ENCODE measurements at regions not wholly inside any gene's neighbourhood (a gene's known extent, or its start where the extent isn't known, plus 50 kb on each side); places are given as distances from the start of the nearest gene placed in this dataset.

DNA sequence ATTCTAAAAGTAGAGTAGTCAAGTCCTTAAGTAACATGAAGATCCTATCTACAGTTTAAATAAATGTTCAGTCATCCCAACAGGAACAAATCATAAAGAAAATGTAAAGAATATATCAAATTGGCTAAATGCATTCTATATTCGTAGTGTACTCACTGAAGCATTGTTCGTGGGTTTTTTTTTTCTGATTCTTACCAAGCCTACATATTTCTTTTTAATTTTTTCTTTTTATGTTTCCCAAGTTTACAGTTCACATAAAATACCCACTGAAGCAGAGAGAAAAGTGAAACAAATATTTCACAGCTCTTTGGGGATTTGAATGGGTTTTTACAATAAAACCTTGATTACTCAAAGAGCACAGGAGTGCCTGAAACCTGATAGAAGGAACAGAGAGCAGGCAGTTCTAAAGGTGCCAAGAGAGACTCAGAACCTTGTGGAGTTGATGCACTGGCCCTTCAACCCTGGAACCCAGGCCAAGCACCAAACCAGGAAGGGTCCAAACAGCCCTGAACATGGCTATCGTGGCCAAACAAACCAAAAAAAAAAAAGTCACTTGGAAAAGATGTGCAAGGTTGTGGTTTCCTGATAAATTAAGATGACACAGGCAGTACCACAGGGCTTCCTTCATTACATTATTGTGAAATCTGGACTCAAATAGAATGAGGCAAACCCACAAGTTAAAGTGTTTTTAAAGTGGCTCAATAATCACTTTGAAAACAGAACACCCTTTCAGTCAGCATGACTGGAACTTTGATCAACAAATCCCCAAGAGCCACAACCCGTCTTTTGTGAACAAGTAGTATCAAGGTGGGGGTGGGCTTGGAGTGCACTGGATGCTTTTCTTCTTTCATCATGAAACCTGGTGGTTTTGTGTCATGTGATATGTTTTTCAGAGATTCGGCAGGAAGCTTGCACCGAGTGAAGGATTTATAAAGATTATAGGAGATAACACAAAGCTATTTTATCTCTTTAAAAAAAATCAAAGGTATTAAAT, 245.0 kb upstream of the FN1 start (continued):
- no peak for TF ChIP-seq ZNF576 (CRISPR knock-in tag; IDR thresholded peaks at IDR 0.05)
- no peak for TF ChIP-seq CCAR2 (optimal IDR thresholded peaks at IDR 0.05; ENCODE audit: low read depth, low read length)
- TF ChIP-seq ZBTB8A (CRISPR knock-in tag; IDR thresholded peaks at IDR 0.05; ENCODE audit: borderline replicate concordance, low read depth): peak; percentile 60; the same call in 1 of the 2 replicates
- TF ChIP-seq, protein P1, sequence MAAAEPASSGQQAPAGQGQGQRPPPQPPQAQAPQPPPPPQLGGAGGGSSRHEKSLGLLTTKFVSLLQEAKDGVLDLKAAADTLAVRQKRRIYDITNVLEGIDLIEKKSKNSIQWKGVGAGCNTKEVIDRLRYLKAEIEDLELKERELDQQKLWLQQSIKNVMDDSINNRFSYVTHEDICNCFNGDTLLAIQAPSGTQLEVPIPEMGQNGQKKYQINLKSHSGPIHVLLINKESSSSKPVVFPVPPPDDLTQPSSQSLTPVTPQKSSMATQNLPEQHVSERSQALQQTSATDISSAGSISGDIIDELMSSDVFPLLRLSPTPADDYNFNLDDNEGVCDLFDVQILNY (CRISPR knock-in tag; conservative IDR thresholded peaks at IDR 0.05): no peak
- no peak for TF ChIP-seq FOXO4 (CRISPR knock-in tag; conservative IDR thresholded peaks at IDR 0.05)
- no peak for TF ChIP-seq HNRNPK (IDR thresholded peaks at IDR 0.05; ENCODE audit: low read depth, low read length, poor library complexity, severe bottlenecking)
- TF ChIP-seq ZNF777 (CRISPR knock-in tag; IDR thresholded peaks at IDR 0.05): 0 out of 2 replicates have a peak, but pooled peaks have one; percentile 33
- no peak for TF ChIP-seq IRX3 (CRISPR knock-in tag; IDR thresholded peaks at IDR 0.05; ENCODE audit: borderline replicate concordance, low read depth)
- 0 out of 2 replicates have a peak, but pooled peaks have one; percentile 64 for TF ChIP-seq ZFP36L1 (CRISPR knock-in tag; IDR thresholded peaks at IDR 0.05)
- peak; percentile 31; the same call in 1 of the 3 replicates for TF ChIP-seq MXI1 (IDR thresholded peaks at IDR 0.05; ENCODE audit: borderline replicate concordance, low read depth, low read length)
- TF ChIP-seq PRDM4 (CRISPR knock-in tag; IDR thresholded peaks at IDR 0.05; ENCODE audit: borderline replicate concordance): no peak
- peak; percentile 100 for TF ChIP-seq MED1 (CRISPR knock-in tag; IDR thresholded peaks at IDR 0.05)
- TF ChIP-seq TBX2 (CRISPR knock-in tag; IDR thresholded peaks at IDR 0.05; ENCODE audit: borderline replicate concordance): peak; percentile 99
- TF ChIP-seq, protein P2, sequence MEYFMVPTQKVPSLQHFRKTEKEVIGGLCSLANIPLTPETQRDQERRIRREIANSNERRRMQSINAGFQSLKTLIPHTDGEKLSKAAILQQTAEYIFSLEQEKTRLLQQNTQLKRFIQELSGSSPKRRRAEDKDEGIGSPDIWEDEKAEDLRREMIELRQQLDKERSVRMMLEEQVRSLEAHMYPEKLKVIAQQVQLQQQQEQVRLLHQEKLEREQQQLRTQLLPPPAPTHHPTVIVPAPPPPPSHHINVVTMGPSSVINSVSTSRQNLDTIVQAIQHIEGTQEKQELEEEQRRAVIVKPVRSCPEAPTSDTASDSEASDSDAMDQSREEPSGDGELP (IDR thresholded peaks at IDR 0.05; ENCODE audit: borderline replicate concordance, low read depth): peak; percentile 71
- TF ChIP-seq ZNF792 (CRISPR knock-in tag; IDR thresholded peaks at IDR 0.05): peak; percentile 83
- TF ChIP-seq ZSCAN5A (CRISPR knock-in tag; IDR thresholded peaks at IDR 0.05; ENCODE audit: borderline replicate concordance): peak; percentile 63; the same call in 1 of the 2 replicates
- peak; percentile 78 for TF ChIP-seq KDM1A (CRISPR knock-in tag; IDR thresholded peaks at IDR 0.05)
- TF ChIP-seq NFIC (IDR thresholded peaks at IDR 0.05; ENCODE audit: low read length): peak; percentile 100
- no peak for TF ChIP-seq ZNF337 (CRISPR knock-in tag; IDR thresholded peaks at IDR 0.05; ENCODE audit: borderline replicate concordance, low read depth)
- TF ChIP-seq ZNF263 (CRISPR knock-in tag; IDR thresholded peaks at IDR 0.05): no peak
- peak; percentile 56; the same call in 1 of the 2 replicates for TF ChIP-seq MAX (IDR thresholded peaks at IDR 0.05)

Data from HepG2 (cell line).